T-helper 22 cell (primary cell): ENCODE measurements at regions not wholly inside any gene's neighbourhood (a gene's known extent, or its start where the extent isn't known, plus 50 kb on each side); places are given as distances from the start of the nearest gene placed in this dataset.
"Not testable (repeated sequence)": the region's sequence is repeated elsewhere in the genome, so short reads cannot be mapped to it uniquely, and the experiment has no call there.

Source experiments
- DNase-seq: peaks from one replicate; pipeline ENCODE4 v3.0.0-alpha.2; 2020; ENCODE audit warnings: low read depth

- DNase-seq, result no peak
These were observed 98.1 kb downstream of the NEDD1 start for GRCh38 chr12:97005174-97005573.

GRCh38 chr12:97005646-97006045, 98.6 kb downstream of the NEDD1 start:
- no peak for DNase-seq

GRCh38 chr12:97006585-97006984, 99.5 kb downstream of the NEDD1 start:
- DNase-seq, result no peak

GRCh38 chr12:97016163-97016562, 109.1 kb downstream of the NEDD1 start:
- no peak for DNase-seq

- no peak for DNase-seq
These were observed 110.2 kb downstream of the NEDD1 start for GRCh38 chr12:97017213-97017612.

- no peak for DNase-seq
These were observed 115.6 kb downstream of the NEDD1 start for GRCh38 chr12:97022536-97023230.

- DNase-seq, result no peak
These were observed 117.3 kb downstream of the NEDD1 start for GRCh38 chr12:97024393-97024792.

- DNase-seq, result no peak
These were observed 119.8 kb downstream of the NEDD1 start for GRCh38 chr12:97026901-97027300.

GRCh38 chr12:97027482-97027881, 120.4 kb downstream of the NEDD1 start:
- no peak for DNase-seq

GRCh38 chr12:97038131-97038530, 131.1 kb downstream of the NEDD1 start:
- DNase-seq, result no peak

GRCh38 chr12:97038834-97039233, 131.8 kb downstream of the NEDD1 start:
- no peak for DNase-seq

- no peak for DNase-seq
These were observed 139.8 kb downstream of the NEDD1 start for GRCh38 chr12:97046901-97047300.

GRCh38 chr12:97047361-97047760, 140.3 kb downstream of the NEDD1 start:
- no peak for DNase-seq

- DNase-seq, result no peak
These were observed 141.5 kb downstream of the NEDD1 start for GRCh38 chr12:97048421-97049035.

GRCh38 chr12:97050509-97050908, 143.5 kb downstream of the NEDD1 start:
- no peak for DNase-seq

GRCh38 chr12:97051341-97051740, 144.3 kb downstream of the NEDD1 start:
- DNase-seq, result no peak

GRCh38 chr12:97061171-97061570, 154.1 kb downstream of the NEDD1 start:
- DNase-seq, result no peak

- no peak for DNase-seq
These were observed 156.4 kb downstream of the NEDD1 start for GRCh38 chr12:97063292-97063935.

- no peak for DNase-seq
These were observed 168.3 kb downstream of the NEDD1 start for GRCh38 chr12:97075161-97075933.

- DNase-seq, result no peak
These were observed 169.0 kb downstream of the NEDD1 start for GRCh38 chr12:97075934-97076630.

GRCh38 chr12:97076912-97077311, 169.9 kb downstream of the NEDD1 start:
- DNase-seq, result not testable (repeated sequence)

GRCh38 chr12:97082029-97082428, 175.0 kb downstream of the NEDD1 start:
- no peak for DNase-seq
